ENCODE measurements at regions not wholly inside any gene's neighbourhood (a gene's known extent, or its start where the extent isn't known, plus 50 kb on each side); places are given as distances from the start of the nearest gene placed in this dataset.

GRCh38 chr16:66240088-66240487 is 126.4 kb upstream of the CDH5 start:
- TF ChIP-seq CTCF (IDR thresholded peaks at IDR 0.05) (no peak), POLR2A (IDR thresholded peaks at IDR 0.05) (no peak)
